WTC11 (cell line): ENCODE measurements at regions not wholly inside any gene's neighbourhood (a gene's known extent, or its start where the extent isn't known, plus 50 kb on each side); places are given as distances from the start of the nearest gene placed in this dataset.

ENCODE experiments used
- ATAC-seq: fragments of 200-7000 bp; cut with Tn5 transposase; 2 replicates; pipeline ENCODE4 v1.10.0; 2021; ENCODE audit warnings: mild to moderate bottlenecking, moderate library complexity
- CTCF ChIA-PET: fragments of 300-600 bp; sonication (Branson Sonifier 250); formaldehyde crosslinking; loops from one replicate; lab custom pipeline; 2021; ENCODE audit warnings: antibody characterized with exemption; lab: Charles Lee
- POLR2A ChIA-PET: fragments of 350-600 bp; sonication (Branson Sonifier 250); formaldehyde crosslinking; loops from one replicate; lab custom pipeline; 2021; ENCODE audit warnings: antibody characterized with exemption; lab: Charles Lee
- DNase-seq: peaks from one replicate; pipeline ENCODE4 v3.0.0; 2021; ENCODE audit warnings: low spot score
- H3K27ac Mint-ChIP-seq: 2 replicates; pipeline ENCODE4 v1.8.0; 2021; ENCODE audit warnings: mixed read lengths
- H3K27me3 Mint-ChIP-seq: 2 replicates; pipeline ENCODE4 v1.8.0; 2021; ENCODE audit warnings: low read depth, mild to moderate bottlenecking, moderate library complexity, mixed read lengths
- H3K36me3 Mint-ChIP-seq: 2 replicates; pipeline ENCODE4 v1.8.0; 2021; ENCODE audit warnings: mixed read lengths
- H3K4me1 Mint-ChIP-seq: 2 replicates; pipeline ENCODE4 v1.8.0; 2022; ENCODE audit warnings: mixed read lengths
- H3K4me3 Mint-ChIP-seq: 2 replicates; pipeline ENCODE4 v1.8.0; 2021; ENCODE audit warnings: mild to moderate bottlenecking, moderate library complexity, mixed read lengths
- H3K9me3 Mint-ChIP-seq: 2 replicates; pipeline ENCODE4 v1.8.0; 2021; ENCODE audit warnings: mixed read lengths
- FOXK1 ChIP-seq: sonication (generic); formaldehyde crosslinking; IDR thresholded peaks from 2 replicates; pipeline ENCODE4 v1.8.0; 2022; ENCODE audit warnings: mild to moderate bottlenecking, moderate library complexity, missing genetic modification reagents
- JAZF1 ChIP-seq: fragments of 250-450 bp; sonication (Bioruptor Pico); IDR thresholded peaks from 2 replicates; pipeline ENCODE4 v1.9.0; 2021; ENCODE audit warnings: moderate library complexity, mild to moderate bottlenecking, inconsistent platforms
- TCF7 ChIP-seq: sonication (generic); formaldehyde crosslinking; IDR thresholded peaks from 2 replicates; pipeline ENCODE4 v1.8.0; 2022; ENCODE audit warnings: mild to moderate bottlenecking, low read depth, missing genetic modification reagents, moderate library complexity
- ZNF416 ChIP-seq: fragments of 250-450 bp; sonication (Bioruptor Pico); IDR thresholded peaks from 2 replicates; pipeline ENCODE4 v1.9.0; 2021; ENCODE audit warnings: mild to moderate bottlenecking, inconsistent platforms
- TF ChIP-seq, protein P1 (sequence below): fragments of 250-450 bp; sonication (Bioruptor Pico); IDR thresholded peaks from 2 replicates; pipeline ENCODE4 v1.9.0; 2021; ENCODE audit warnings: mild to moderate bottlenecking
- TF ChIP-seq, protein P2 (sequence below): sonication (generic); formaldehyde crosslinking; IDR thresholded peaks from 2 replicates; pipeline ENCODE4 v1.8.1; 2023; ENCODE audit warnings: mild to moderate bottlenecking, missing genetic modification reagents, moderate library complexity
- TF ChIP-seq, protein P3 (sequence below): sonication (generic); formaldehyde crosslinking; IDR thresholded peaks from 2 replicates; pipeline ENCODE4 v1.8.1; 2023; ENCODE audit warnings: mild to moderate bottlenecking, missing genetic modification reagents, borderline replicate concordance
- TF ChIP-seq, protein P4 (sequence below): sonication (generic); formaldehyde crosslinking; IDR thresholded peaks from 2 replicates; pipeline ENCODE4 v1.8.0; 2022; ENCODE audit warnings: missing genetic modification reagents
- TF ChIP-seq, protein P5 (sequence below): sonication (generic); formaldehyde crosslinking; IDR thresholded peaks from 2 replicates; pipeline ENCODE4 v1.8.0; 2022; ENCODE audit warnings: mild to moderate bottlenecking, missing genetic modification reagents
- TF ChIP-seq, protein P6 (sequence below): sonication (generic); formaldehyde crosslinking; IDR thresholded peaks from 2 replicates; pipeline ENCODE4 v1.8.1; 2023; ENCODE audit warnings: mild to moderate bottlenecking, missing genetic modification reagents

DNA sequence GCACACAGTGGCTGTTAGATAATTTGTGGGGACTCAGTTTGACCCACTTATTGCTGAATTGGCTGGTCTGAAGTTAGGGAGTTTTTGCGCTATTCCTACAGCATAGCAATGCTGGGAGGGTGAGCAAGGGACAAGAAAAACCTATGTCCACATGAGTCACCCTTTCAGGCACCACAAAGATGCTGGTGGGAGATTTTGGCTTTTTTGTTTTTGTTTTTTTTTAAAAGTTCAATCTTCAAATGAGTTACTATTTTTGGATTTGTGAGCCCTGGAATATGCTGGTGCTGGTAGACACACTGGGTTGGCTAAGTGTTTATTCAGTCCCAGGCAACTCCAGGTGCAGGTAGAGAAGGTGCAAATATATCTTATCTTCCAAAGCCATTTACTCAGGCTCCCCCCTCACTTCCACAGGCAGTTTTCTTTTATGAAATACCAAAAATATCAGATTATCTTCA, 143.4 kb downstream of the BTG1 start:
- POLR2A ChIA-PET, result no interaction called here
- TF ChIP-seq FOXK1 (CRISPR knock-in tag) (no peak), ZNF416 (CRISPR knock-in tag) (no peak), TCF7 (CRISPR knock-in tag) (no peak), JAZF1 (no peak)
- TF ChIP-seq, protein P1, sequence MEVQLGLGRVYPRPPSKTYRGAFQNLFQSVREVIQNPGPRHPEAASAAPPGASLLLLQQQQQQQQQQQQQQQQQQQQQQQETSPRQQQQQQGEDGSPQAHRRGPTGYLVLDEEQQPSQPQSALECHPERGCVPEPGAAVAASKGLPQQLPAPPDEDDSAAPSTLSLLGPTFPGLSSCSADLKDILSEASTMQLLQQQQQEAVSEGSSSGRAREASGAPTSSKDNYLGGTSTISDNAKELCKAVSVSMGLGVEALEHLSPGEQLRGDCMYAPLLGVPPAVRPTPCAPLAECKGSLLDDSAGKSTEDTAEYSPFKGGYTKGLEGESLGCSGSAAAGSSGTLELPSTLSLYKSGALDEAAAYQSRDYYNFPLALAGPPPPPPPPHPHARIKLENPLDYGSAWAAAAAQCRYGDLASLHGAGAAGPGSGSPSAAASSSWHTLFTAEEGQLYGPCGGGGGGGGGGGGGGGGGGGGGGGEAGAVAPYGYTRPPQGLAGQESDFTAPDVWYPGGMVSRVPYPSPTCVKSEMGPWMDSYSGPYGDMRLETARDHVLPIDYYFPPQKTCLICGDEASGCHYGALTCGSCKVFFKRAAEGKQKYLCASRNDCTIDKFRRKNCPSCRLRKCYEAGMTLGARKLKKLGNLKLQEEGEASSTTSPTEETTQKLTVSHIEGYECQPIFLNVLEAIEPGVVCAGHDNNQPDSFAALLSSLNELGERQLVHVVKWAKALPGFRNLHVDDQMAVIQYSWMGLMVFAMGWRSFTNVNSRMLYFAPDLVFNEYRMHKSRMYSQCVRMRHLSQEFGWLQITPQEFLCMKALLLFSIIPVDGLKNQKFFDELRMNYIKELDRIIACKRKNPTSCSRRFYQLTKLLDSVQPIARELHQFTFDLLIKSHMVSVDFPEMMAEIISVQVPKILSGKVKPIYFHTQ (CRISPR knock-in tag), result no peak
- TF ChIP-seq, protein P2, sequence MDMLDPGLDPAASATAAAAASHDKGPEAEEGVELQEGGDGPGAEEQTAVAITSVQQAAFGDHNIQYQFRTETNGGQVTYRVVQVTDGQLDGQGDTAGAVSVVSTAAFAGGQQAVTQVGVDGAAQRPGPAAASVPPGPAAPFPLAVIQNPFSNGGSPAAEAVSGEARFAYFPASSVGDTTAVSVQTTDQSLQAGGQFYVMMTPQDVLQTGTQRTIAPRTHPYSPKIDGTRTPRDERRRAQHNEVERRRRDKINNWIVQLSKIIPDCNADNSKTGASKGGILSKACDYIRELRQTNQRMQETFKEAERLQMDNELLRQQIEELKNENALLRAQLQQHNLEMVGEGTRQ, result no peak
- TF ChIP-seq, protein P3, sequence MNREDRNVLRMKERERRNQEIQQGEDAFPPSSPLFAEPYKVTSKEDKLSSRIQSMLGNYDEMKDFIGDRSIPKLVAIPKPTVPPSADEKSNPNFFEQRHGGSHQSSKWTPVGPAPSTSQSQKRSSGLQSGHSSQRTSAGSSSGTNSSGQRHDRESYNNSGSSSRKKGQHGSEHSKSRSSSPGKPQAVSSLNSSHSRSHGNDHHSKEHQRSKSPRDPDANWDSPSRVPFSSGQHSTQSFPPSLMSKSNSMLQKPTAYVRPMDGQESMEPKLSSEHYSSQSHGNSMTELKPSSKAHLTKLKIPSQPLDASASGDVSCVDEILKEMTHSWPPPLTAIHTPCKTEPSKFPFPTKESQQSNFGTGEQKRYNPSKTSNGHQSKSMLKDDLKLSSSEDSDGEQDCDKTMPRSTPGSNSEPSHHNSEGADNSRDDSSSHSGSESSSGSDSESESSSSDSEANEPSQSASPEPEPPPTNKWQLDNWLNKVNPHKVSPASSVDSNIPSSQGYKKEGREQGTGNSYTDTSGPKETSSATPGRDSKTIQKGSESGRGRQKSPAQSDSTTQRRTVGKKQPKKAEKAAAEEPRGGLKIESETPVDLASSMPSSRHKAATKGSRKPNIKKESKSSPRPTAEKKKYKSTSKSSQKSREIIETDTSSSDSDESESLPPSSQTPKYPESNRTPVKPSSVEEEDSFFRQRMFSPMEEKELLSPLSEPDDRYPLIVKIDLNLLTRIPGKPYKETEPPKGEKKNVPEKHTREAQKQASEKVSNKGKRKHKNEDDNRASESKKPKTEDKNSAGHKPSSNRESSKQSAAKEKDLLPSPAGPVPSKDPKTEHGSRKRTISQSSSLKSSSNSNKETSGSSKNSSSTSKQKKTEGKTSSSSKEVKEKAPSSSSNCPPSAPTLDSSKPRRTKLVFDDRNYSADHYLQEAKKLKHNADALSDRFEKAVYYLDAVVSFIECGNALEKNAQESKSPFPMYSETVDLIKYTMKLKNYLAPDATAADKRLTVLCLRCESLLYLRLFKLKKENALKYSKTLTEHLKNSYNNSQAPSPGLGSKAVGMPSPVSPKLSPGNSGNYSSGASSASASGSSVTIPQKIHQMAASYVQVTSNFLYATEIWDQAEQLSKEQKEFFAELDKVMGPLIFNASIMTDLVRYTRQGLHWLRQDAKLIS (CRISPR knock-in tag), result no peak
- TF ChIP-seq, protein P4, sequence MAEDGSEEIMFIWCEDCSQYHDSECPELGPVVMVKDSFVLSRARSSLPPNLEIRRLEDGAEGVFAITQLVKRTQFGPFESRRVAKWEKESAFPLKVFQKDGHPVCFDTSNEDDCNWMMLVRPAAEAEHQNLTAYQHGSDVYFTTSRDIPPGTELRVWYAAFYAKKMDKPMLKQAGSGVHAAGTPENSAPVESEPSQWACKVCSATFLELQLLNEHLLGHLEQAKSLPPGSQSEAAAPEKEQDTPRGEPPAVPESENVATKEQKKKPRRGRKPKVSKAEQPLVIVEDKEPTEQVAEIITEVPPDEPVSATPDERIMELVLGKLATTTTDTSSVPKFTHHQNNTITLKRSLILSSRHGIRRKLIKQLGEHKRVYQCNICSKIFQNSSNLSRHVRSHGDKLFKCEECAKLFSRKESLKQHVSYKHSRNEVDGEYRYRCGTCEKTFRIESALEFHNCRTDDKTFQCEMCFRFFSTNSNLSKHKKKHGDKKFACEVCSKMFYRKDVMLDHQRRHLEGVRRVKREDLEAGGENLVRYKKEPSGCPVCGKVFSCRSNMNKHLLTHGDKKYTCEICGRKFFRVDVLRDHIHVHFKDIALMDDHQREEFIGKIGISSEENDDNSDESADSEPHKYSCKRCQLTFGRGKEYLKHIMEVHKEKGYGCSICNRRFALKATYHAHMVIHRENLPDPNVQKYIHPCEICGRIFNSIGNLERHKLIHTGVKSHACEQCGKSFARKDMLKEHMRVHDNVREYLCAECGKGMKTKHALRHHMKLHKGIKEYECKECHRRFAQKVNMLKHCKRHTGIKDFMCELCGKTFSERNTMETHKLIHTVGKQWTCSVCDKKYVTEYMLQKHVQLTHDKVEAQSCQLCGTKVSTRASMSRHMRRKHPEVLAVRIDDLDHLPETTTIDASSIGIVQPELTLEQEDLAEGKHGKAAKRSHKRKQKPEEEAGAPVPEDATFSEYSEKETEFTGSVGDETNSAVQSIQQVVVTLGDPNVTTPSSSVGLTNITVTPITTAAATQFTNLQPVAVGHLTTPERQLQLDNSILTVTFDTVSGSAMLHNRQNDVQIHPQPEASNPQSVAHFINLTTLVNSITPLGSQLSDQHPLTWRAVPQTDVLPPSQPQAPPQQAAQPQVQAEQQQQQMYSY (CRISPR knock-in tag), result no peak
- TF ChIP-seq, protein P5, sequence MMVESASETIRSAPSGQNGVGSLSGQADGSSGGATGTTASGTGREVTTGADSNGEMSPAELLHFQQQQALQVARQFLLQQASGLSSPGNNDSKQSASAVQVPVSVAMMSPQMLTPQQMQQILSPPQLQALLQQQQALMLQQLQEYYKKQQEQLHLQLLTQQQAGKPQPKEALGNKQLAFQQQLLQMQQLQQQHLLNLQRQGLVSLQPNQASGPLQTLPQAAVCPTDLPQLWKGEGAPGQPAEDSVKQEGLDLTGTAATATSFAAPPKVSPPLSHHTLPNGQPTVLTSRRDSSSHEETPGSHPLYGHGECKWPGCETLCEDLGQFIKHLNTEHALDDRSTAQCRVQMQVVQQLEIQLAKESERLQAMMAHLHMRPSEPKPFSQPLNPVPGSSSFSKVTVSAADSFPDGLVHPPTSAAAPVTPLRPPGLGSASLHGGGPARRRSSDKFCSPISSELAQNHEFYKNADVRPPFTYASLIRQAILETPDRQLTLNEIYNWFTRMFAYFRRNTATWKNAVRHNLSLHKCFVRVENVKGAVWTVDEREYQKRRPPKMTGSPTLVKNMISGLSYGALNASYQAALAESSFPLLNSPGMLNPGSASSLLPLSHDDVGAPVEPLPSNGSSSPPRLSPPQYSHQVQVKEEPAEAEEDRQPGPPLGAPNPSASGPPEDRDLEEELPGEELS (CRISPR knock-in tag), result no peak
- TF ChIP-seq, protein P6, sequence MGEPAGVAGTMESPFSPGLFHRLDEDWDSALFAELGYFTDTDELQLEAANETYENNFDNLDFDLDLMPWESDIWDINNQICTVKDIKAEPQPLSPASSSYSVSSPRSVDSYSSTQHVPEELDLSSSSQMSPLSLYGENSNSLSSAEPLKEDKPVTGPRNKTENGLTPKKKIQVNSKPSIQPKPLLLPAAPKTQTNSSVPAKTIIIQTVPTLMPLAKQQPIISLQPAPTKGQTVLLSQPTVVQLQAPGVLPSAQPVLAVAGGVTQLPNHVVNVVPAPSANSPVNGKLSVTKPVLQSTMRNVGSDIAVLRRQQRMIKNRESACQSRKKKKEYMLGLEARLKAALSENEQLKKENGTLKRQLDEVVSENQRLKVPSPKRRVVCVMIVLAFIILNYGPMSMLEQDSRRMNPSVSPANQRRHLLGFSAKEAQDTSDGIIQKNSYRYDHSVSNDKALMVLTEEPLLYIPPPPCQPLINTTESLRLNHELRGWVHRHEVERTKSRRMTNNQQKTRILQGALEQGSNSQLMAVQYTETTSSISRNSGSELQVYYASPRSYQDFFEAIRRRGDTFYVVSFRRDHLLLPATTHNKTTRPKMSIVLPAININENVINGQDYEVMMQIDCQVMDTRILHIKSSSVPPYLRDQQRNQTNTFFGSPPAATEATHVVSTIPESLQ, result no peak
- Mint-ChIP-seq H3K27ac (no peak overlapping the region), H3K4me3 (no peak overlapping the region), H3K9me3 (peaks cover 19% of the 10 kb centered on the region), H3K4me1 (peaks cover 6% of the 10 kb centered on the region; the same call in 1 of the 2 replicates), H3K27me3 (no peaks in the 10 kb centered on the region), H3K36me3 (peaks cover 2% of the 10 kb centered on the region; the same call in 1 of the 2 replicates)
- no peak for DNase-seq
- CTCF ChIA-PET, result no interaction called here
- no peak for ATAC-seq
